GM23338 (cell line): ENCODE measurements at regions not wholly inside any gene's neighbourhood (a gene's known extent, or its start where the extent isn't known, plus 50 kb on each side); places are given as distances from the start of the nearest gene placed in this dataset.

ENCODE experiments used
- ATAC-seq: fragments of 200-7000 bp; cut with Tn5 transposase; 3 replicates; pipeline ENCODE4 v1.9.1; 2020
- DNase-seq: peaks from one replicate; pipeline ENCODE4 v3.0.0-alpha.2; 2015; ENCODE audit warnings: low spot score
- H2AFZ ChIP-seq: fragments of 200-600 bp; sonication (generic); 2 replicates; pipeline ENCODE4 v1.8.0; 2016; ENCODE audit warnings: antibody characterized with exemption, mild to moderate bottlenecking, moderate library complexity
- H3F3A ChIP-seq: fragments of 200-600 bp; sonication (generic); replicated peaks from 2 replicates; pipeline ENCODE4 v1.8.0; 2017; ENCODE audit warnings: antibody characterized with exemption, mixed run types, low read depth
- H3K27ac ChIP-seq: fragments of 200-600 bp; sonication (generic); 2 replicates; pipeline ENCODE4 v1.6.1; 2016; ENCODE audit warnings: low read depth
- H3K27me3 ChIP-seq: fragments of 200-600 bp; sonication (generic); 2 replicates; pipeline ENCODE4 v1.8.0; 2016; ENCODE audit warnings: mild to moderate bottlenecking, mixed run types, moderate library complexity; ENCODE audit not compliant: insufficient read depth
- H3K36me3 ChIP-seq: fragments of 200-600 bp; sonication (generic); 2 replicates; pipeline ENCODE4 v1.8.0; 2016; ENCODE audit warnings: mild to moderate bottlenecking; ENCODE audit not compliant: insufficient read depth
- H3K4me1 ChIP-seq: fragments of 200-600 bp; sonication (generic); 2 replicates; pipeline ENCODE4 v1.8.0; 2016; ENCODE audit warnings: mild to moderate bottlenecking, moderate library complexity; ENCODE audit not compliant: insufficient read depth
- H3K4me2 ChIP-seq: fragments of 200-600 bp; sonication (generic); 2 replicates; pipeline ENCODE4 v1.7.1; 2017; ENCODE audit warnings: mixed run types
- H3K4me3 ChIP-seq: fragments of 200-600 bp; sonication (generic); 2 replicates; pipeline ENCODE4 v1.6.1; 2016; ENCODE audit warnings: mixed run types
- H3K79me2 ChIP-seq: fragments of 200-600 bp; sonication (generic); replicated peaks from 2 replicates; pipeline ENCODE4 v1.8.0; 2017; ENCODE audit warnings: mild to moderate bottlenecking; ENCODE audit not compliant: insufficient read depth
- H3K9me2 ChIP-seq: fragments of 200-600 bp; sonication (generic); 2 replicates; pipeline ENCODE4 v1.8.0; 2017; ENCODE audit not compliant: insufficient read depth
- H4K20me1 ChIP-seq: fragments of 200-600 bp; sonication (generic); replicated peaks from 2 replicates; pipeline ENCODE4 v1.8.0; 2017; ENCODE audit warnings: mild to moderate bottlenecking; ENCODE audit not compliant: insufficient read depth
- H3K27ac Mint-ChIP-seq: 2 replicates; pipeline ENCODE4 v1.8.0; 2020; ENCODE audit warnings: inconsistent platforms, mild to moderate bottlenecking, moderate library complexity, mixed read lengths
- H3K27me3 Mint-ChIP-seq: 3 replicates; pipeline ENCODE4 v1.8.0; 2022; ENCODE audit warnings: low read depth, mild to moderate bottlenecking, moderate library complexity, mixed read lengths, inconsistent platforms; ENCODE audit not compliant: insufficient read depth, poor library complexity
- H3K36me3 Mint-ChIP-seq: 3 replicates; pipeline ENCODE4 v1.8.0; 2021; ENCODE audit warnings: low read depth, mild to moderate bottlenecking, inconsistent platforms, moderate library complexity, mixed read lengths
- H3K4me1 Mint-ChIP-seq: 3 replicates; pipeline ENCODE4 v1.8.0; 2020; ENCODE audit warnings: mild to moderate bottlenecking, inconsistent platforms, mixed read lengths
- H3K4me3 Mint-ChIP-seq: 3 replicates; pipeline ENCODE4 v1.8.0; 2021; ENCODE audit warnings: moderate library complexity, mild to moderate bottlenecking, inconsistent platforms, mixed read lengths
- H3K9me3 Mint-ChIP-seq: 3 replicates; pipeline ENCODE4 v1.8.0; 2020; ENCODE audit warnings: moderate library complexity, mild to moderate bottlenecking, inconsistent platforms, mixed read lengths
- CTCF ChIP-seq, 2 experiments: fragments of 200-600 bp in 1 of 2; sonication (generic) in 1 of 2; conservative IDR thresholded peaks; 2 replicates each; pipeline versions ENCODE4 v1.5.1 to v1.6.1; 2016 to 2017; ENCODE audit warnings: antibody characterized with exemption in 2 of 2, low read depth in 2 of 2, mild to moderate bottlenecking in 2 of 2, moderate library complexity in 1 of 2
- ETS1 ChIP-seq: IDR thresholded peaks from 2 replicates; pipeline ENCODE4 v1.6.1; 2016; ENCODE audit warnings: antibody characterized with exemption
- EZH2phosphoT487 ChIP-seq: fragments of 200-600 bp; sonication (generic); IDR thresholded peaks from one replicate; pipeline ENCODE4 v1.8.1; 2018; ENCODE audit warnings: antibody characterized with exemption; ENCODE audit not compliant: unreplicated experiment
- NANOG ChIP-seq: IDR thresholded peaks from 2 replicates; pipeline ENCODE4 v1.6.1; 2016; ENCODE audit warnings: antibody characterized with exemption, borderline replicate concordance
- STAT1 ChIP-seq: IDR thresholded peaks from one replicate; pipeline ENCODE4 v1.6.1; 2016; ENCODE audit warnings: antibody characterized with exemption; ENCODE audit not compliant: unreplicated experiment
- ZNF331 ChIP-seq: fragments of 250-450 bp; sonication (Bioruptor Pico); IDR thresholded peaks from 2 replicates; pipeline ENCODE4 v1.5.0; 2020; ENCODE audit warnings: low read depth, mild to moderate bottlenecking, moderate library complexity

- no peak overlapping the region for H3K27ac Mint-ChIP-seq
- no peaks in the 10 kb centered on the region for H3K27me3 Mint-ChIP-seq
- H3K36me3 Mint-ChIP-seq, result no peaks in the 10 kb centered on the region
- Histone ChIP-seq H3K9me2 (peaks cover 4% of the 10 kb centered on the region; the same call in 1 of the 2 replicates), H3K4me1 (no peaks in the 10 kb centered on the region), H3K4me2 (no peak overlapping the region), H4K20me1 (no peaks in the 10 kb centered on the region), H3K27me3 (no peaks in the 10 kb centered on the region), H3K4me3 (no peak overlapping the region), H3K27ac (no peak overlapping the region), H3K36me3 (no peaks in the 10 kb centered on the region), H2AFZ (no peak overlapping the region), H3K79me2 (no peaks in the 10 kb centered on the region), H3F3A (no peaks in the 10 kb centered on the region)
- H3K4me1 Mint-ChIP-seq, result no peaks in the 10 kb centered on the region
- H3K4me3 Mint-ChIP-seq, result no peak overlapping the region
- H3K9me3 Mint-ChIP-seq, result no peaks in the 10 kb centered on the region
- TF ChIP-seq ETS1 (no peak), NANOG (no peak), CTCF (conservative IDR thresholded peaks at IDR 0.05; ENCODE audit: low read depth in 2 of 2) (no peak), EZH2phosphoT487 (no peak), ZNF331 (CRISPR knock-in tag) (no peak)
- ATAC-seq (no peak), DNase-seq (no peak)
Observed at GRCh38 chr9:31114346-31114745, 1270.1 kb upstream of the ACO1 start.

- H3K27ac ChIP-seq, result no peak overlapping the region
- no peak overlapping the region for H3K4me2 ChIP-seq
- no peaks in the 10 kb centered on the region for H3K27me3 ChIP-seq
- H3K4me3 ChIP-seq, result no peak overlapping the region
- Mint-ChIP-seq H3K36me3 (peaks cover 26% of the 10 kb centered on the region), H3K27me3 (no peaks in the 10 kb centered on the region), H3K27ac (no peak overlapping the region), H3K4me1 (no peaks in the 10 kb centered on the region), H3K4me3 (no peak overlapping the region), H3K9me3 (peaks cover 33% of the 10 kb centered on the region)
- H4K20me1 ChIP-seq, result no peaks in the 10 kb centered on the region
- H3F3A ChIP-seq, result no peaks in the 10 kb centered on the region
- H3K79me2 ChIP-seq, result no peaks in the 10 kb centered on the region
- peaks cover 27% of the 10 kb centered on the region for H3K9me2 ChIP-seq
- DNase-seq, result peak; percentile 56
- peak; percentile 65 for ATAC-seq
- H3K36me3 ChIP-seq, result no peaks in the 10 kb centered on the region
- H3K4me1 ChIP-seq, result no peaks in the 10 kb centered on the region
- H2AFZ ChIP-seq, result peak overlapping the region; percentile 93
- TF ChIP-seq STAT1, result no peak
- peak; percentile 65 to 66 for TF ChIP-seq CTCF (conservative IDR thresholded peaks at IDR 0.05; ENCODE audit: low read depth in 2 of 2)
Observed at GRCh38 chr9:31119890-31120454, 1264.5 kb upstream of the ACO1 start.
